Thoracic aorta (tissue), 2 donors: ENCODE measurements at regions not wholly inside any gene's neighbourhood (a gene's known extent, or its start where the extent isn't known, plus 50 kb on each side); places are given as distances from the start of the nearest gene placed in this dataset.

Source experiments
- ATAC-seq: fragments of 150-250 bp; one replicate; pipeline ENCODE4 v1.8.0; 2017; ENCODE audit warnings: low read depth; ENCODE audit not compliant: insufficient number of reproducible peaks, low FRiP score
- DNase-seq: peaks from one replicate; pipeline ENCODE4 v3.0.0-alpha.2; 2020; ENCODE audit warnings: low spot score
- H3K27ac ChIP-seq, 2 donors: fragments of 200-600 bp; sonication (generic); 1 replicate in 1 of 2; 2 replicates in 1 of 2; pipeline ENCODE4 v1.5.1; 2016; ENCODE audit warnings: mild to moderate bottlenecking in 2 of 2, moderate library complexity in 2 of 2
- H3K27me3 ChIP-seq: fragments of 200-600 bp; sonication (generic); replicated peaks from 2 replicates; pipeline ENCODE4 v1.6.0; 2016; ENCODE audit warnings: mild to moderate bottlenecking; ENCODE audit not compliant: insufficient read depth
- H3K36me3 ChIP-seq: fragments of 200-600 bp; sonication (generic); one replicate; pipeline ENCODE4 v1.5.1; 2016
- H3K4me1 ChIP-seq, 2 donors: fragments of 200-600 bp; sonication (generic); 1 replicate in 1 of 2; 2 replicates in 1 of 2; pipeline versions ENCODE4 v1.5.1 to v1.6.0; 2016; ENCODE audit warnings: low read depth in 2 of 2, mild to moderate bottlenecking in 1 of 2; ENCODE audit not compliant: control insufficient read depth in 1 of 2
- H3K4me3 ChIP-seq: fragments of 200-600 bp; sonication (generic); 2 replicates; pipeline ENCODE4 v1.5.1; 2016; ENCODE audit warnings: mild to moderate bottlenecking
- H3K9me3 ChIP-seq: fragments of 200-600 bp; sonication (generic); 2 replicates; pipeline ENCODE4 v1.5.1; 2016
- CTCF ChIP-seq: fragments of 200-600 bp; sonication (generic); IDR thresholded peaks from one replicate; pipeline ENCODE4 v1.5.1; 2019; ENCODE audit warnings: antibody characterized with exemption

- DNase-seq: no peak
- no peak overlapping the region for H3K4me3 ChIP-seq
These were observed 132.8 kb upstream of the ALDH1B1 start for GRCh38 chr9:38259519-38260218.

GRCh38 chr9:38259056-38259455 lies 133.4 kb upstream of the ALDH1B1 start:
- Histone ChIP-seq H3K27me3 (no peaks in the 10 kb centered on the region), H3K4me3 (no peak overlapping the region), H3K9me3 (peaks cover 6% of the 10 kb centered on the region), H3K27ac (no peak overlapping the region), H3K36me3 (no peaks in the 10 kb centered on the region), H3K4me1 (no peaks in the 10 kb centered on the region)
- no peak for DNase-seq
- TF ChIP-seq CTCF: no peak
- ATAC-seq: no peak

More at GRCh38 chr9:38259519-38260218, 132.8 kb upstream of the ALDH1B1 start:
- no peaks in the 10 kb centered on the region for H3K27me3 ChIP-seq
- H3K4me1 ChIP-seq: no peaks in the 10 kb centered on the region
- ATAC-seq: no peak
- no peaks in the 10 kb centered on the region for H3K36me3 ChIP-seq
- no peak for TF ChIP-seq CTCF
- H3K27ac ChIP-seq: no peak overlapping the region
- peaks cover 11% of the 10 kb centered on the region for H3K9me3 ChIP-seq

DNA sequence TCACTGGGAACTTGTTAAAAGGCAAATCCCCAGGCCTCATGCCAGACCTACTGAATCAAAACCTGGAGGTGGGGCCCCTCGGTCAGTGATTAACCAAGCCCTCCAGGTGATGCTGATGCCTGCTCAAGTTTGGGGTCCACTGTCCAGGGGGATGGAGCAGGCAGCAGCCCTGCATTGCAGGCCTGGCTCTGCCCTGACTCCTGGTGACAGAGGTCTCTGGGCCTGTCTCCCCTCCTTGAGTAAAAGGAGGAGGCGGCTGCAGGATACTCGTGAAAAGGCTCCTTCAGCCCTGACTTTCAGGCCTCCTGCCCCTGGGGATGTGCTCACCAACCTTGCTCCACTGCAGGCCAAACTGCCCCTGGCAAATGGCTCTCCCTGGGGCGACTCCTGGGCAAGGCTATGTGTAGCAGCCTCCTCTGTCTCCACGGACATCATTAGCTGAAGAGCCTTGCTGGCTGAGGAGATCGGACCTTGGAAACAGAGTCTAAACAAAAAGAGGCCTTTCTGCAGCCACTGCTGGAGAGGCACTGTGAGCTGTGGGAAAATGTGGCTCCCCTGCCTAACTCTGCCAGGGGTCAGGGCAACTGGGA lies 134.8 kb upstream of the ALDH1B1 start:
- no peak for ATAC-seq
- H3K27me3 ChIP-seq: no peaks in the 10 kb centered on the region
- H3K4me1 ChIP-seq: no peaks in the 10 kb centered on the region
- no peak for DNase-seq
- no peaks in the 10 kb centered on the region for H3K9me3 ChIP-seq
- H3K4me3 ChIP-seq: no peak overlapping the region
- no peak for TF ChIP-seq CTCF
- no peaks in the 10 kb centered on the region for H3K36me3 ChIP-seq
- H3K27ac ChIP-seq: no peak overlapping the region

DNA sequence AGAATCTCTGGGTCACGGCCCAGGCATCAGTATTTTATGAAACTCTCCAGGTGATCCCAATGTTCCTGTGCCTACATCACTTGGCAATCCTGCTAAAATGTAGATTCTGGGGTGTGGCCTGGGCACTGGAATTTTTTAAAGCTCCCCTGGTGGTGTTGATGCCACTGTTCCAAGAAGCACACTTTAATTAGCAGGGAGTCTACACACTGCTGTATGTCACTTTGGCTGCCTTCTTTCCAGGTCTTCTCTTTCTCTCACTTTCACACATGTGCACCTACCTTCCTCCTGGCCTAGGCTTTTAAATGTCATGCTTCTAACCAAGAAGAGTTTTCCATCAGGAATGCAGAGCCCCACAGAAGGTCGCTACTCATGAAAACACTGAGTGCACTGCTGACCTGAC lies 136.0 kb upstream of the ALDH1B1 start:
- no peak for TF ChIP-seq CTCF
- Histone ChIP-seq H3K4me3 (no peak overlapping the region), H3K9me3 (no peaks in the 10 kb centered on the region), H3K27me3 (no peaks in the 10 kb centered on the region), H3K4me1 (no peaks in the 10 kb centered on the region), H3K36me3 (no peaks in the 10 kb centered on the region), H3K27ac (no peak overlapping the region)
- ATAC-seq (no peak), DNase-seq (no peak)

GRCh38 chr9:38255599-38255998 lies 136.9 kb upstream of the ALDH1B1 start:
- no peak for ATAC-seq
- Histone ChIP-seq H3K9me3 (no peaks in the 10 kb centered on the region), H3K27me3 (no peaks in the 10 kb centered on the region), H3K36me3 (no peaks in the 10 kb centered on the region), H3K4me3 (no peak overlapping the region), H3K4me1 (no peaks in the 10 kb centered on the region), H3K27ac (no peak overlapping the region)
- DNase-seq: no peak
- TF ChIP-seq CTCF: no peak
